WTC11 (cell line): ENCODE measurements at regions not wholly inside any gene's neighbourhood (a gene's known extent, or its start where the extent isn't known, plus 50 kb on each side); places are given as distances from the start of the nearest gene placed in this dataset.
"Not testable (repeated sequence)": the region's sequence is repeated elsewhere in the genome, so short reads cannot be mapped to it uniquely, and the experiment has no call there.

Experiments used
- ATAC-seq: fragments of 200-7000 bp; cut with Tn5 transposase; 2 replicates; pipeline ENCODE4 v1.10.0; 2021; ENCODE audit warnings: mild to moderate bottlenecking, moderate library complexity
- CTCF ChIA-PET: fragments of 300-600 bp; sonication (Branson Sonifier 250); formaldehyde crosslinking; loops from one replicate; lab custom pipeline; 2021; ENCODE audit warnings: antibody characterized with exemption; lab: Charles Lee
- POLR2A ChIA-PET: fragments of 350-600 bp; sonication (Branson Sonifier 250); formaldehyde crosslinking; loops from one replicate; lab custom pipeline; 2021; ENCODE audit warnings: antibody characterized with exemption; lab: Charles Lee
- DNase-seq: peaks from one replicate; pipeline ENCODE4 v3.0.0; 2021; ENCODE audit warnings: low spot score
- H3K27ac Mint-ChIP-seq: 2 replicates; pipeline ENCODE4 v1.8.0; 2021; ENCODE audit warnings: mixed read lengths
- H3K27me3 Mint-ChIP-seq: 2 replicates; pipeline ENCODE4 v1.8.0; 2021; ENCODE audit warnings: low read depth, mild to moderate bottlenecking, moderate library complexity, mixed read lengths
- H3K36me3 Mint-ChIP-seq: 2 replicates; pipeline ENCODE4 v1.8.0; 2021; ENCODE audit warnings: mixed read lengths
- H3K4me1 Mint-ChIP-seq: 2 replicates; pipeline ENCODE4 v1.8.0; 2022; ENCODE audit warnings: mixed read lengths
- H3K4me3 Mint-ChIP-seq: 2 replicates; pipeline ENCODE4 v1.8.0; 2021; ENCODE audit warnings: mild to moderate bottlenecking, moderate library complexity, mixed read lengths
- H3K9me3 Mint-ChIP-seq: 2 replicates; pipeline ENCODE4 v1.8.0; 2021; ENCODE audit warnings: mixed read lengths
- CREB1 ChIP-seq: sonication (generic); formaldehyde crosslinking; IDR thresholded peaks from 2 replicates; pipeline ENCODE4 v1.8.0; 2023; ENCODE audit warnings: mild to moderate bottlenecking, missing genetic modification reagents
- EMX1 ChIP-seq: fragments of 250-450 bp; sonication (Bioruptor Pico); IDR thresholded peaks from 2 replicates; pipeline ENCODE4 v1.8.0; 2021; ENCODE audit warnings: mild to moderate bottlenecking
- IRF2 ChIP-seq: sonication (generic); formaldehyde crosslinking; IDR thresholded peaks from 2 replicates; pipeline ENCODE4 v1.8.0; 2022; ENCODE audit warnings: low read depth, missing genetic modification reagents, borderline replicate concordance
- JUN ChIP-seq: sonication (generic); formaldehyde crosslinking; IDR thresholded peaks from 2 replicates; pipeline ENCODE4 v1.8.0; 2023; ENCODE audit warnings: mild to moderate bottlenecking, missing genetic modification reagents
- NFYB ChIP-seq: sonication (generic); formaldehyde crosslinking; conservative IDR thresholded peaks from 2 replicates; pipeline ENCODE4 v1.8.0; 2022; ENCODE audit warnings: low read depth, missing genetic modification reagents
- RELA ChIP-seq: sonication (generic); formaldehyde crosslinking; IDR thresholded peaks from 2 replicates; pipeline ENCODE4 v1.8.1; 2022; ENCODE audit warnings: missing genetic modification reagents, mild to moderate bottlenecking, borderline replicate concordance
- ZBTB21 ChIP-seq: sonication (generic); formaldehyde crosslinking; IDR thresholded peaks from 2 replicates; pipeline ENCODE4 v1.8.1; 2023; ENCODE audit warnings: mild to moderate bottlenecking, missing genetic modification reagents, borderline replicate concordance
- ZNF219 ChIP-seq: sonication (generic); formaldehyde crosslinking; IDR thresholded peaks from 2 replicates; pipeline ENCODE4 v1.8.0; 2023; ENCODE audit warnings: missing genetic modification reagents, mild to moderate bottlenecking, borderline replicate concordance
- TF ChIP-seq, protein P1 (sequence below): sonication (generic); formaldehyde crosslinking; IDR thresholded peaks from 2 replicates; pipeline ENCODE4 v1.8.1; 2023; ENCODE audit warnings: mild to moderate bottlenecking, moderate library complexity, missing genetic modification reagents
- TF ChIP-seq, protein P2 (sequence below): fragments of 250-450 bp; sonication (Bioruptor Pico); IDR thresholded peaks from 2 replicates; pipeline ENCODE4 v1.9.0; 2021; ENCODE audit warnings: mild to moderate bottlenecking
- TF ChIP-seq, protein P3 (sequence below): sonication (generic); formaldehyde crosslinking; IDR thresholded peaks from 2 replicates; pipeline ENCODE4 v1.8.0; 2022; ENCODE audit warnings: missing genetic modification reagents
- TF ChIP-seq, protein P4 (sequence below): sonication (generic); formaldehyde crosslinking; IDR thresholded peaks from 2 replicates; pipeline ENCODE4 v1.8.1; 2022; ENCODE audit warnings: mild to moderate bottlenecking, missing genetic modification reagents, moderate library complexity, borderline replicate concordance
- TF ChIP-seq, protein P5 (sequence below): sonication (generic); formaldehyde crosslinking; IDR thresholded peaks from 2 replicates; pipeline ENCODE4 v1.8.1; 2023; ENCODE audit warnings: mild to moderate bottlenecking, missing genetic modification reagents, moderate library complexity
- TF ChIP-seq, protein P6 (sequence below): sonication (generic); formaldehyde crosslinking; IDR thresholded peaks from 2 replicates; pipeline ENCODE4 v1.8.1; 2023; ENCODE audit warnings: mild to moderate bottlenecking, missing genetic modification reagents, moderate library complexity

DNA sequence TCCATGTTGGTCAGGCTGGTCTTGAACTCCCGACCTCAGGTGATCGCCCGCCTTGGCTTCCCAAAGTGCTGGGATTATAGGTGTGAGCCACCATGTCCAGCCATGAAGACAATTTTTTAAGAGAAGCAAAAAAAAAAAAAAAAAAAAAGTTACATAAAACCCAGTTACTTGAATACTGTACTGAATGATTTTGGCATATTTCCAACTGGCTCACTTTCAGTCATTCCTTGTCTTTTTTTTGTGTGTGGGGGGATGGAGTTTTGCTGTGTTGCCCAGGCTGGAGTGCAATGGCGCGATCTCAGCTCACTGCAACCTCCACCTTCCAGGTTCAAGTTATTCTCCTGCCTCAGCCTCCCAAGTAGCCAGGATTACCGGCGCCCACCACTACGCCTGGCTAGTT is 345.5 kb downstream of the SOX4 start:
- H3K27ac Mint-ChIP-seq, H3K27me3 Mint-ChIP-seq, H3K4me3 Mint-ChIP-seq, POLR2A ChIA-PET, H3K9me3 Mint-ChIP-seq, CTCF ChIA-PET, ATAC-seq, DNase-seq: not testable (repeated sequence)
- Mint-ChIP-seq H3K36me3 (peaks cover 10% of the 10 kb centered on the region), H3K4me1 (peaks cover 41% of the 10 kb centered on the region)

DNA sequence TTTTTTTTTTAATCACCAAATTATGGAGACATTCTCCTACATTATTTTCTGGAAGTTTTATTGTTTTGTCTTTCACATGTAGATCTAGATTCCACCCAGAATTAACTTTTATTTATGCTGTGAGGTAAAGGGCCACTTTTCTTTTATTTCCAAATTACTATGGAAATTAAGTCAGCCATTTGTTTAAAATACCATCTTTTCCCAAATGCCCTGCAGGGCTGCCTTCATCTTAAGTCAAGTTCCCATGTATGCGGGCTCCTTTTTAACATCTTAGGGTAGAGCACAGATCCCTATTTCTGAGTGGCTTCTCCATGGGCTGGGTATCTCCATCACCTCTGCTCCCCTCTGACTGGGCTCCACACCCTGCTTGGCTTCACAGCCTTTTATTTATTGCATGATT is 348.4 kb downstream of the SOX4 start:
- peaks cover 25% of the 10 kb centered on the region for H3K4me1 Mint-ChIP-seq
- H3K27ac Mint-ChIP-seq = no peak overlapping the region
- H3K36me3 Mint-ChIP-seq = no peaks in the 10 kb centered on the region
- H3K4me3 Mint-ChIP-seq = no peak overlapping the region
- no peak for TF ChIP-seq JUN (CRISPR knock-in tag)
- TF ChIP-seq IRF2 (CRISPR knock-in tag) = no peak
- TF ChIP-seq, protein P1, sequence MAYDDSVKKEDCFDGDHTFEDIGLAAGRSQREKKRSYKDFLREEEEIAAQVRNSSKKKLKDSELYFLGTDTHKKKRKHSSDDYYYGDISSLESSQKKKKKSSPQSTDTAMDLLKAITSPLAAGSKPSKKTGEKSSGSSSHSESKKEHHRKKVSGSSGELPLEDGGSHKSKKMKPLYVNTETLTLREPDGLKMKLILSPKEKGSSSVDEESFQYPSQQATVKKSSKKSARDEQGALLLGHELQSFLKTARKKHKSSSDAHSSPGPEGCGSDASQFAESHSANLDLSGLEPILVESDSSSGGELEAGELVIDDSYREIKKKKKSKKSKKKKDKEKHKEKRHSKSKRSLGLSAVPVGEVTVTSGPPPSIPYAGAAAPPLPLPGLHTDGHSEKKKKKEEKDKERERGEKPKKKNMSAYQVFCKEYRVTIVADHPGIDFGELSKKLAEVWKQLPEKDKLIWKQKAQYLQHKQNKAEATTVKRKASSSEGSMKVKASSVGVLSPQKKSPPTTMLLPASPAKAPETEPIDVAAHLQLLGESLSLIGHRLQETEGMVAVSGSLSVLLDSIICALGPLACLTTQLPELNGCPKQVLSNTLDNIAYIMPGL (CRISPR knock-in tag) = no peak
- TF ChIP-seq, protein P2, sequence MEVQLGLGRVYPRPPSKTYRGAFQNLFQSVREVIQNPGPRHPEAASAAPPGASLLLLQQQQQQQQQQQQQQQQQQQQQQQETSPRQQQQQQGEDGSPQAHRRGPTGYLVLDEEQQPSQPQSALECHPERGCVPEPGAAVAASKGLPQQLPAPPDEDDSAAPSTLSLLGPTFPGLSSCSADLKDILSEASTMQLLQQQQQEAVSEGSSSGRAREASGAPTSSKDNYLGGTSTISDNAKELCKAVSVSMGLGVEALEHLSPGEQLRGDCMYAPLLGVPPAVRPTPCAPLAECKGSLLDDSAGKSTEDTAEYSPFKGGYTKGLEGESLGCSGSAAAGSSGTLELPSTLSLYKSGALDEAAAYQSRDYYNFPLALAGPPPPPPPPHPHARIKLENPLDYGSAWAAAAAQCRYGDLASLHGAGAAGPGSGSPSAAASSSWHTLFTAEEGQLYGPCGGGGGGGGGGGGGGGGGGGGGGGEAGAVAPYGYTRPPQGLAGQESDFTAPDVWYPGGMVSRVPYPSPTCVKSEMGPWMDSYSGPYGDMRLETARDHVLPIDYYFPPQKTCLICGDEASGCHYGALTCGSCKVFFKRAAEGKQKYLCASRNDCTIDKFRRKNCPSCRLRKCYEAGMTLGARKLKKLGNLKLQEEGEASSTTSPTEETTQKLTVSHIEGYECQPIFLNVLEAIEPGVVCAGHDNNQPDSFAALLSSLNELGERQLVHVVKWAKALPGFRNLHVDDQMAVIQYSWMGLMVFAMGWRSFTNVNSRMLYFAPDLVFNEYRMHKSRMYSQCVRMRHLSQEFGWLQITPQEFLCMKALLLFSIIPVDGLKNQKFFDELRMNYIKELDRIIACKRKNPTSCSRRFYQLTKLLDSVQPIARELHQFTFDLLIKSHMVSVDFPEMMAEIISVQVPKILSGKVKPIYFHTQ (CRISPR knock-in tag) = no peak
- no peak for TF ChIP-seq EMX1 (CRISPR knock-in tag)
- TF ChIP-seq, protein P3, sequence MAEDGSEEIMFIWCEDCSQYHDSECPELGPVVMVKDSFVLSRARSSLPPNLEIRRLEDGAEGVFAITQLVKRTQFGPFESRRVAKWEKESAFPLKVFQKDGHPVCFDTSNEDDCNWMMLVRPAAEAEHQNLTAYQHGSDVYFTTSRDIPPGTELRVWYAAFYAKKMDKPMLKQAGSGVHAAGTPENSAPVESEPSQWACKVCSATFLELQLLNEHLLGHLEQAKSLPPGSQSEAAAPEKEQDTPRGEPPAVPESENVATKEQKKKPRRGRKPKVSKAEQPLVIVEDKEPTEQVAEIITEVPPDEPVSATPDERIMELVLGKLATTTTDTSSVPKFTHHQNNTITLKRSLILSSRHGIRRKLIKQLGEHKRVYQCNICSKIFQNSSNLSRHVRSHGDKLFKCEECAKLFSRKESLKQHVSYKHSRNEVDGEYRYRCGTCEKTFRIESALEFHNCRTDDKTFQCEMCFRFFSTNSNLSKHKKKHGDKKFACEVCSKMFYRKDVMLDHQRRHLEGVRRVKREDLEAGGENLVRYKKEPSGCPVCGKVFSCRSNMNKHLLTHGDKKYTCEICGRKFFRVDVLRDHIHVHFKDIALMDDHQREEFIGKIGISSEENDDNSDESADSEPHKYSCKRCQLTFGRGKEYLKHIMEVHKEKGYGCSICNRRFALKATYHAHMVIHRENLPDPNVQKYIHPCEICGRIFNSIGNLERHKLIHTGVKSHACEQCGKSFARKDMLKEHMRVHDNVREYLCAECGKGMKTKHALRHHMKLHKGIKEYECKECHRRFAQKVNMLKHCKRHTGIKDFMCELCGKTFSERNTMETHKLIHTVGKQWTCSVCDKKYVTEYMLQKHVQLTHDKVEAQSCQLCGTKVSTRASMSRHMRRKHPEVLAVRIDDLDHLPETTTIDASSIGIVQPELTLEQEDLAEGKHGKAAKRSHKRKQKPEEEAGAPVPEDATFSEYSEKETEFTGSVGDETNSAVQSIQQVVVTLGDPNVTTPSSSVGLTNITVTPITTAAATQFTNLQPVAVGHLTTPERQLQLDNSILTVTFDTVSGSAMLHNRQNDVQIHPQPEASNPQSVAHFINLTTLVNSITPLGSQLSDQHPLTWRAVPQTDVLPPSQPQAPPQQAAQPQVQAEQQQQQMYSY = no peak
- TF ChIP-seq, protein P4, sequence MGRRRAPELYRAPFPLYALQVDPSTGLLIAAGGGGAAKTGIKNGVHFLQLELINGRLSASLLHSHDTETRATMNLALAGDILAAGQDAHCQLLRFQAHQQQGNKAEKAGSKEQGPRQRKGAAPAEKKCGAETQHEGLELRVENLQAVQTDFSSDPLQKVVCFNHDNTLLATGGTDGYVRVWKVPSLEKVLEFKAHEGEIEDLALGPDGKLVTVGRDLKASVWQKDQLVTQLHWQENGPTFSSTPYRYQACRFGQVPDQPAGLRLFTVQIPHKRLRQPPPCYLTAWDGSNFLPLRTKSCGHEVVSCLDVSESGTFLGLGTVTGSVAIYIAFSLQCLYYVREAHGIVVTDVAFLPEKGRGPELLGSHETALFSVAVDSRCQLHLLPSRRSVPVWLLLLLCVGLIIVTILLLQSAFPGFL = no peak
- TF ChIP-seq, protein P5, sequence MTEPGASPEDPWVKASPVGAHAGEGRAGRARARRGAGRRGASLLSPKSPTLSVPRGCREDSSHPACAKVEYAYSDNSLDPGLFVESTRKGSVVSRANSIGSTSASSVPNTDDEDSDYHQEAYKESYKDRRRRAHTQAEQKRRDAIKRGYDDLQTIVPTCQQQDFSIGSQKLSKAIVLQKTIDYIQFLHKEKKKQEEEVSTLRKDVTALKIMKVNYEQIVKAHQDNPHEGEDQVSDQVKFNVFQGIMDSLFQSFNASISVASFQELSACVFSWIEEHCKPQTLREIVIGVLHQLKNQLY = no peak
- no peak for TF ChIP-seq ZBTB21 (CRISPR knock-in tag)
- TF ChIP-seq, protein P6, sequence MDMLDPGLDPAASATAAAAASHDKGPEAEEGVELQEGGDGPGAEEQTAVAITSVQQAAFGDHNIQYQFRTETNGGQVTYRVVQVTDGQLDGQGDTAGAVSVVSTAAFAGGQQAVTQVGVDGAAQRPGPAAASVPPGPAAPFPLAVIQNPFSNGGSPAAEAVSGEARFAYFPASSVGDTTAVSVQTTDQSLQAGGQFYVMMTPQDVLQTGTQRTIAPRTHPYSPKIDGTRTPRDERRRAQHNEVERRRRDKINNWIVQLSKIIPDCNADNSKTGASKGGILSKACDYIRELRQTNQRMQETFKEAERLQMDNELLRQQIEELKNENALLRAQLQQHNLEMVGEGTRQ (CRISPR knock-in tag) = no peak
- TF ChIP-seq RELA (CRISPR knock-in tag) = no peak
- TF ChIP-seq ZNF219 = no peak
- no peak for TF ChIP-seq NFYB
- TF ChIP-seq CREB1 (CRISPR knock-in tag) = no peak
- H3K9me3 Mint-ChIP-seq = no peaks in the 10 kb centered on the region
- ChIA-PET CTCF (no interaction called here), POLR2A (no interaction called here)
- ATAC-seq (no peak), DNase-seq (no peak)
- no peaks in the 10 kb centered on the region for H3K27me3 Mint-ChIP-seq
